Stimulated activated CD4-positive, alpha-beta T cell treated with anti-CD3 and anti-CD28 coated beads, Interleukin-2, amount 100 ng/mL, for 24 hours (primary cell): ENCODE measurements at regions not wholly inside any gene's neighbourhood (a gene's known extent, or its start where the extent isn't known, plus 50 kb on each side); places are given as distances from the start of the nearest gene placed in this dataset.
"Not testable (repeated sequence)": the region's sequence is repeated elsewhere in the genome, so short reads cannot be mapped to it uniquely, and the experiment has no call there.

Experiments
- DNase-seq, 2 donors: peaks; one replicate each; pipeline ENCODE4 v3.0.0-alpha.2; 2020

DNA sequence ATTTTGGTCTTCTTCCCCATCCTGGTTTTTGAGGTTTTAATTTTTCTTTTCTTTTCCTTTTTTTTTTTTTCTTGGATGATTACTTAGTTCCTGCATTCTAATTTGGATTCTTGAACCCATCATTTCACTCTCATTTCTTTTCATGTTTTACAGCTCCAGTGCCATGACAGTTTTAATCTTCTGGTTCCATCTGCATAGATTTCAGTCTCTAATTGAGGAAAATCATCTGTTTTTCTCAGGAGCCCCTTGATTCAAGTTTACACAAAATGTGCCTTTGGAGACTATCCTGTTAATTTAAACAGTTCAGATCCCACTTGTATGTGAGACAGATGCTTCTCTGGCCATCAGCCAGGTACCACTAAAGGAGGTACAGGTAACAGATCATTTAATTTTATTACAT, 379.9 kb downstream of the PIK3C3 start:
- no peak for DNase-seq

DNA sequence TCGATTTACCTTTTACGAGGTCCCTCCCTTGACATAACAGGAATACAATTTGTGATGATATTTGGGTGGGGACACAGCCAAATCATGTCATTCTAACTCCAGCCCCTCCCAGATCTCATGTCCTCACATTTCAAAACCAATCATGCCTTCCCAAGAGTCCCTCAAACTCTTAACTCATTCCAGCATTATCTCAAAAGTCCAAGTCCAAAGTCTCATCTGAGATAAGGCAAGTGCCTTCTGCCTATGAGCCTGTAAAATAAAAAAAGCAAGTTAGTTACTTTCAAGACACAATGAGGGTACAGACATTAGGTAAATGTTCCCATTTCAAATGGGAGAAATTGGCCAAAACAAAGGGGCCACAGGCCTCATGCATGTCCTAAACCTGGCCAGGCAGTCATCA, 381.1 kb downstream of the PIK3C3 start:
- DNase-seq = no peak

DNA sequence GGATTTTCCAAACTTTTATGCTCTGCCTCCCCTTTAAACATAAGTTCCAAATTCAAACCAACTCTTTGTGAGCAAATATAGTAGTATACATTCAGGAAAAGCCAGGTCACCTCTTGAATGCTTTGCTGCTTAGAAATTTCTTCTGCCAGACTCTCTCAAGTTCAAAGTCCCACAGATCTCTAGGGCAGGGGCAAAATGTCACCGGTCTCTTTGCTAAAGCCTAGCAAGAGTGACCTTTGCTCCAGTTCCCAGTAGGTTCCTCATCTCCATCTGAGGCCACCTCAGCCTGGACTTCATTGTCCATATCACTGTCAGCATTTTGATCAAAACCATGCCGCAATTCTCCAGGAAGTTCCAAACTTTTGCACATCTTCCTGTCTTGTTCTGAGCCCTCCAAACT, 382.3 kb downstream of the PIK3C3 start:
- DNase-seq = not testable (repeated sequence)

DNA sequence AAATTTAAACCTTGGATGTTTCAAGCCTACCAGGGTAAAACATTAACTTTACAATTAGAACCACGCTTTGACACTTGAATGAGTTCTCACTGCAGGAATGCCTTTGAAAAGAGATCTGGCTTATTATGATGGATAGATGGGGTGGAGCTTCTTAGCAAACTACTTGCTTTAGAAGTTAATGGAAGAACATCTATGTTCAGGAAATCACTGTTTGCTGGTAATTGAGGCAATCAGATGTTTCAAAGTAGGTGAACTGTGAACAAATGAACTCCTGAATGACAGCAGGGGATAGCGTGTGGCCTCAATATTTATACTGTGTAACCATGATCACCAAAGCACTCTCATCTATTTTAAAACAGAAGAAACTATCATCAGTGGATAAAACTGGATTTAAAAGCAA, 383.6 kb downstream of the PIK3C3 start:
- no peak for DNase-seq

DNA sequence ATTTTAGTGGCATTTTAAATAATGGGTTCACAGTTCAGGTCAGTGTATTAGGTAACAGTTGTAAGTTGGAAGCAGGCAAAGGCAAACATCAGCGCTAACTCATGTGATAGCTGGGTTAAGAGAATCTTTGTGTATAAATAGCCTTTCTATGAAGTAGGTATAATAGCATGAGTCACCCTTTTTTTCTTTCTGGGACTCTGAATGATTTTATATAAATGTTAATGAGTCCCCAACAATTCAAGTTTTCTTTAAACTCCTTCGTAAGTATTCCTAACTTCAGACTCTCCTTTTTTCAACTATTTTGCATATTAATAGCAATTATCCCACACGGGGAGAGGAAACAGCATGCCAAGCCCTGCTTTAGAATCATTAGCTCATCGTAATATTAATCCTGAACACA, 384.3 kb downstream of the PIK3C3 start:
- no peak for DNase-seq

DNA sequence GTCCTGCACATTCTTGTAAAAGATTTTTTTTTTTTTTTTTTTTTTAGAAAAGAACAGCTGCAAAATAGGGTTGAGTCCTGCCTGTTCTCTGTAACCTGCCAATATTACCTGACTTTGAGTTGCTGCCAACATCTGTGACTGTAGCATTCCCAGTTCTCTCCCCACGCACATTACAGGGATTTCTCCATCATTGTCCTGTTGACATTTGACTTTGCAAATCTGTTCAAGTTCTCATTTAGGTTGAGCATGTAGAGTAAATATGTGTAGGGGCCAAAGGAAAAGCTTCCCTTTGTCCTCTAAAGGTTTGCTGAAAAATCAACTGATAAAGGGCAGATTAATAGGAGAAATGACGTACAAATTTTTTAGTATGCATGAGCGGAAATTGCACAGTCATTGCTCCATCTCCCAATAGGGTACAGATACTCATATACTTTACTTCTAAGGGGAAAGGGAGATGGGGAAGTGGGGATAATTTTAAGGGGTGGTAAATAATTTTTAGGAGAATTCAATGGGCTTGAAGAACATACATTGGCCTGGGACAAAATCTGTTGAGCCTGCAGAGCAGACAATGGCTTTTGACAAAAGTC, 385.5 kb downstream of the PIK3C3 start:
- DNase-seq = no peak

DNA sequence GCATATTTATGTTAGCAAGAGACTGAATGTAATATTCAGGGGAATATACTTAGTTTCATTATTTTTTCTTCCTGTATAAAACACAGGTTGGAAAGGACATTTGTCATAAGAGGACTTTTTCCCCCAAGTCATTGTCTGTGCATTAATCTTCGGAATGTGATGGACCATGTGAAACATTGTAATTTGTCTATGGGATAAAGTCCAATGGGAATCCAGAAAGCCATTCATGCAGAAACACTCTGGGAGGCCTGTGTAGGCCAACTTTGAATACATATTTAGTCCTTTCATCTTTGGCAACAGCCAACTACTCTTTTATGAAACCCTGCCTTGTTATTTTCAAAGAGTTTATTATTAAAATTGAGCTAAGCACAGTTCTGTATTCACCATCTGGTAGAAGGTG, 386.4 kb downstream of the PIK3C3 start:
- DNase-seq = no peak

DNA sequence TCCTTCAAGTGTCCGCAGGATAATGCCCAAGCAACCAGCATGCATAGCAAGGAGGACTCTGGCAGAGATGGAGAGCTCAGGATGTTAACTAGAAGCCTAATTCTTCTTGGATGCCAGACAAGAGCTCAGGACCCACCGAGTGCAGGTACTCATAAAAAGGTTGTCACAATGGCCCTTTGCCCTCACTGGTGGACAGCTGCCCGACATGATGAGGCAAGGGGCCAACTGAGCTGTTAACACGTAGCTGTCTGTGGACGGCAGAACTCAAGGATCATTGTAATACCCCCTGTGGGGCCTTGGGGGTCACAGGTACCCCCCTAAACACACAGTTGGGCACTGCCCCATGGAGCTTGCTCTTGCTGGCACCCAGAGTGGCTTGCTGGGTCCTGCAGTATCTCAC, 393.7 kb downstream of the PIK3C3 start:
- no peak for DNase-seq

DNA sequence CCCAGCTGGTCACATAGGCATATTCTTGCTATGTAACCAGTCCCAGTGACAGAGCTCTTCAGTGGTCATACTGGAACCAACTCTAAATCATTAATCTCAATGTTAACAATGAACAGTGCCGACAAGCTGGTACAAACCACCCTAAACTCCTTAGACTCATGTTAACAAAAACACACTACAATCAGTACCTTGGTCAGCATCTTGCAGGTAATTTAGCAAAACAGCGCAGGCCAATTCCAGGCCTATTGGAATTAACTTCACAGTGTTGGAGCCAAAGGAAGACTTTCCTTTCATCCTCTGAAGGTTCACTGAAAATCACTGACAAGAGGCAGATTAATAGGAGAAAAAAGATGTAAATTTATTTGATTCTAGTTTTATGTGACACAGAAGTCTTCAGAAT, 396.4 kb downstream of the PIK3C3 start:
- no peak for DNase-seq

DNA sequence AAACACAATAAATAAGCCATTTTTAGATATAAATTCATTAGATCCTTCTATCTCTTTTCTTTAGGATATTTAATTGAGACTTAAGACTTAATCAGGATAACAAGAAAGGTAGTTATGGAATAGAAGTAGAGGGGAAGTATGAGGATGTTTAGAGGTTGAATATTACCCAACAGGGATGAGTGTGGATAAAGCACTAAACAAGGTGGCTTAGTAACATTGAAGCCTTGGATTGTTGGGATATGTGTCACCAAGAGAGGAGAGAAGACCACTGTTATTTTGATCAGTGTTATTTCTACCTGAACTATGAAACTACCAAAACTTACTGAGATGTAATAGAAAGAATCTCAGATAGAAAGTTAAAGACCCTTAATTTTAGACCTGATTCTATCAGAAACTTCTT, 405.7 kb downstream of the PIK3C3 start:
- DNase-seq = no peak

DNA sequence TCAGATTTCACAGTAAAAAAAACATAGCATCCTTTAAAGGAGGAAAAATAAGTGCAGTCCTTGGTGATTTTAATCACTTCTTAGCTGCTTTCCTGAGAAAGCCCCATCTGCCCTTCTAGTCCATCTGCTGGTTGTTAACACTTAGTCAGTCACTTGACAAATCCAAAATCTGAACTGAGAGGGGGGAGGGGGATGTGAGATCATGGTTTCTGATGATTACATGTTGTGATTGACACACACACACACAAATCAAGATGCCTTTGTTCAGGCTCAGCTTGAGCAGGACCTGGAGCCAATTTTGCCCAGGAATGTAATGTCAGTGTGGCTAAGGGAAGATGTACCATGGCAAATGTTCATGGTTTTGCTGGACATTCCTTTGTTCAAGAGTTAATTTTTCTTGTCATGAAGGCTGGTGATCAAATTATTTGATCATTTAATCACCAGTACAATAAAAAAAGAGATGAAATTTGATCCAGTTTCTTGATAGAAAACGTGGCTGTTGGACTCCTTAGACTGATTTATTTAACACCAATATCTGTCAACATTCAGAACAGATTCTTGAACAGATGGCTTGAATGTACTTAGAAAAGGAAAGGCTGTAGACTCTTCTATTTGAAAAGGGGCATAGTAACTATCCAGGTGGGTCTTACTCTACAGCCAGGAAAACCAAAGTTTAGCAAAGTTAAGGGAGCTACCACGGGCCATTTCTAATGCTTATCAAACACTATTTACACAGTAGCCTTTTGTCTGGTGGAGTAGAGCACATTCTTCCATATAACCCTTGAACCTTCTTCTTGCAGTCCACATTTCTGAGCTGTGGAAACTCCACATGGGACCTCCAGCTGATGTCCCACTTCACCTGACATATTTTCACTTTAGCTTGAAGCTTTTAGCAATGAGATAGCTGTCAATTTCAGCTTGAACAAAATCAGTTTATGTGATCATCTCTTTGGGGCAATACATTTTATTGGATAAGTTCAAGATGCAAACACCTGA, 408.7 kb downstream of the PIK3C3 start:
- no peak for DNase-seq

DNA sequence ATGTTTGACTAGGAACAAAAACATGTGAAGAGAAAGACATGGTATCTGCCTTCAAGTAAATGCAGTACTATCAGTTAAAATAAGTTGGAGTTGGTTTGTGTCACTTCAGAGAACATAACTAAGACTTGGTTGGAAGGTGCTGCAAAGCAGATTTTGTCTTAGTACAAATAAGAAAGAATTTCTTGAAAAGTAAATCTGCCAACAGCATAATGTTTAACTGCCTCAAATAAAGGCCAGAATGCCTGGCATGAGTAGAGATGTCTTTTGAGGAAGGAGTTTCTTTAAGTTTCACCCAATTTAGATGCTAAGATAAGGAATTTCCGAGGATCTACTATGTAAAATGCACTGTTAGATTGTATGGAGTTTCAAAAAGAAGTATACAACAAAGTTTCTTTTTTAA, 409.7 kb downstream of the PIK3C3 start:
- no peak for DNase-seq

DNA sequence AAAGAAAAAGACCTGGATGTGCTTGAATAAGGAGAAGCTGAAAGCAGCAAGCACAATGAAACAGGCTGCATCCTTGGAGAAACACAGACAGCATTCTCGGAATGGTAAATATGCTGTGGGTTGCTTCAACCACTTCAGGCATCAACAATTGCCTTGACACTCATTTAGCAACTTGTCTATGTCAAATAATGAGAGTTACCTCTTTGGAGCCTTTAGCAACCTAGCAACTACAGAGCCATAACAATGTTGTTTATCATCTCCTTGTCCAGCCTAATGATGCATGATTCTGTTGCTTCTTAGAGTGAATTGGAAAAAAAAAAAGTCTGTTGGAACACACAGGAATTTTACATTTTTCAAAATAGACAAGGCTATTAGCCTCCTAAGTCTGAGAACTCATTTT, 410.6 kb downstream of the PIK3C3 start:
- no peak for DNase-seq

DNA sequence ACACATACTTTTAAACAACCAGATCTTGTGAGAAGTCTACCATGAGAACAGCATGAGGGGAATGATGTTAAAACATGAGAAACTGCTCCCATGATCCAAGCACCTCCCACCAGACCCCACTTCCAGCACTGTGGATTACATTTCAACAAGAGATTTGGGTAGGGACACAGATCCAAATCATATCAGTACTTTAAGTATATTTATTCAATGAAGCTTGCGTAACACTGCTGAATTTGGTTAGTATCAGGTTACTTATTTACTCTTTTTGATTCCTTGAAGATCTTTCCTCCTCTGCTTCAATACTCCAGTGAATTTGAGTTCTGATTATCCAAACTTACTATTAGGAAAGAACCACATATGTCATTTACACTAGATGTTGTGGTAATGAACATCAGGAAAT, 418.6 kb downstream of the PIK3C3 start:
- DNase-seq = no peak

DNA sequence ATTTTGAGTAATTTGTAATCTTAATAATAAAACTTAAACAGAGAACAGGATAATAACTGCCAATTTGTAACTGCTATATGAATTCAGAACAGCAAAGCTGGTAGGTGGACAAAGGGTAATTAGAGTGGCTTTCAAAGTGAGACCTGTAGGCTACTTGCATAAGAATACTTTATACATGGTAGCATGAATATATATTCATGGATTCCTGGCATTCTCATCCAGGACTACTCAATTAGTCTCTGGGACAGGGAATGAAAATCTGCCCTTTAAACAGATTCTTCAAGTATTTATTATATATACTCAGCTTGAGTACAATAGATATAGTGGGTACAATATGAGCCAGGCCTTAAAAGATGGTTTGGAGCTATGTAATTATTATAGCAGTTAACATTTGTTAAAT, 419.9 kb downstream of the PIK3C3 start:
- no peak for DNase-seq

DNA sequence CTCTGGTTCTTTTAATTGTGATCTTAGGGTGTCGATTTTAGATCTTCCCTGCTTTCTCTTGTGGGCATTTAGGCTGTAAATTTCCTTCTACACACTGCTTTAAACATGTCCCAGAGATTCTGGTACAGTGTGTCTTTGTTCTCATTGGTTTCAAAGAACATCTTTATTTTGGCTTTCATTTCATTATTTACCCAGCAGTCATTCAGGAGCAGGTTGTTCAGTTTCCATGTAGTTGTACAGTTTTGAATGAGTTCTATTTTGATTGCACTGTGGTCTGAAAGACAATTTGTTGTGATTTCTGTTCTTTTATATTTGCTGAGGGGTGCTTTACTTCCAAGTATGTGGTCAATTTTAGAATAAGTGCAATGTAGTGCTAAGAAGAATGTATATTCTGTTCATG, 423.8 kb downstream of the PIK3C3 start:
- not testable (repeated sequence) for DNase-seq

DNA sequence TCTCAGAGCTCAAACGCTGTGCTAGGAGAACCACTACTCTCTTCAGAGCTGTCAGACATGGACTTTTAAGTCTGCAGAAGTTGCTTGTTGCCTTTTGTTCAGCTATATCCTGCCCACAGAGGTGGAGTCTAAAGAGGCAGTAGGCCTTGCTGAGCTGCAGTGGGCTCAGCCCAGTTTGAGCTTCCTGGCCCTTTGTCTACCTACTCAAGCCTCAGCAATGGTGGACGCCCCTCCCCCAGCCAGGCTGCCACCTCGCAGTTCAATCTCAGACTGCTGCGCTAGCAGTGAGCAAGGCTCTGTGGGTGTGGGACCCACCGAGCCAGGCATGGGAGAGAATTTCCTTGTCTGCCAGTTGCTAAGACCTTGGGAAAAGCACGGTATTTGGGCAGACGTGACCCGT, 426.2 kb downstream of the PIK3C3 start:
- DNase-seq = not testable (repeated sequence)

DNA sequence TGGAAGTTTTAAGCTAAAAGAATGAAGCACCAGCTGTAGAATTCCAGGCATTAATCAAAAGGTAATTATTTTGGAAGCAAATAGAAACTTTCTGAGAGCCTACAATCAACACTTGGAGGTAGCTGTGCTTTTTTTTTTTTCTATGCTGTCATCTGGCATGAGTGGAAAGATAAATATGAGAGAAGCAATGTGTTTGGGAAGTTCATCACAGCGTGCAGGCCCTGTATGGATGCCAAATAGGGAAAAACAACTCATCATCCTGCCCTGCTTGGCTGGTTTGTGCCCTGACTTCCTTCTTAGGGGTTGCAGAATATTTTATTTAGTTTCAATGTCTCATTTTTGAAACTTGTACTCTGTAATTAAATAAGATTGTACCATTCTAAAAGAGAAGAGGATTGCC, 437.4 kb downstream of the PIK3C3 start:
- no peak for DNase-seq

DNA sequence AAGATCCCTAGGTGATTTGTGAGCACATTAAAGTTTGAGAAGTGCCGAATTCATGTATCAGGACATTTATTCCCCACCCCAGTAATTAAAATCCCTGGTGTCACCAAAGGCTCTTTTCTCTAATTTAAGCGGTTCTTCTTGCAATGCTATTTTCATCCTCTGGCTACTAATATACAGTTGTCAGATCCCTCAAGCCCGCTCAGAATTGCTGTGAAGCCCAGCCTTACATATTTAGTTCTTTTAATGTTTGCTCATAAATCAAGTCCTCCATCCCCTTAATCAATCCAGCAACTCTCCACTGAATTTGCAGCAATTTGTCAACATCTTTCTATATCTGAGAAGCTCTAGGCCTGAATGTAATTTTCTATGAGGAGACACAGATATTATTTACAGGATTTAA, 437.9 kb downstream of the PIK3C3 start:
- no peak for DNase-seq

DNA sequence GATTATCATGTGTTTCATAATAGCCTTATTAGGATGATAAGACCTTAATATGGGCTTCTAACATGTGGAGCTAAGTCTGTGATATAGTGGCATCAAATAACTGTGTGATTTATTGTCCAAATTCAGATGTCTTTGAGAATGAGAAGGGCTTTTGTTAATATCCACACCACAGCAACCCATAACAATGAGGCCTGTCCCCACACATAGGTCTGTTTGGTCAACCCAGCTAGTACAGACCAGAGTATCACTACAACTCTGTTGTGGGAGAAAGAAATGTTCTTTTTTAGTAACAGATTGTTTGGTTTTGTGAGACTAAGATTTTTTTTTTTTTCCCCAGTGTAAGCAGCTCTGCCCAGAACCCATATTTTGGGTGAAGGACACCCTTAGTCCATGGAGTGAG, 439.2 kb downstream of the PIK3C3 start:
- no peak for DNase-seq

DNA sequence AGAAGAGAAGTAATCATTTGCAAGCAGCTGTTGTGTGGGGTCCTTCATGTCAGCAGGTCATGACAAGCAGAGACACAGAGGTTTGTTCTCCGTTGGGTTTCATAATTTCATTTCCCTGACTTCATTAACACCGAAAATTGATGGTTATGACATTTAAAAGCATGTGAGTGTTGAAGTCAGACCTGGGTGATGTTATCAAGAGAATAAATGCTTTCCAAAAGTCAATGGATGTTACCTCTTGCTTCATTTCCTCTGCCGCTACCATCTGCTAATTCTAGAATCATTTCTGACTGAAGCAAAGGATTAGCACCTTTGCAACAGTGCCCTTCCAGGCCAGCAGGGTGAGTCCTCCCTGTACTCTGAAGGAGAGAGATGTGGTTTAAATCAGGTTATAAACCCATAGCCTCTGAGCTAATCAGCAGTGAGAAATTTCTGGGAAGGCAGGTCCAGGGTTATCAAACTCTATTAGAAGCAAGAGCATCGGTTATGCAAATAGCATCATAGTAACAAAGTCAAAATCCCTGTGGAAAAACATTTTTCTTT, 446.2 kb downstream of the PIK3C3 start:
- no peak for DNase-seq

DNA sequence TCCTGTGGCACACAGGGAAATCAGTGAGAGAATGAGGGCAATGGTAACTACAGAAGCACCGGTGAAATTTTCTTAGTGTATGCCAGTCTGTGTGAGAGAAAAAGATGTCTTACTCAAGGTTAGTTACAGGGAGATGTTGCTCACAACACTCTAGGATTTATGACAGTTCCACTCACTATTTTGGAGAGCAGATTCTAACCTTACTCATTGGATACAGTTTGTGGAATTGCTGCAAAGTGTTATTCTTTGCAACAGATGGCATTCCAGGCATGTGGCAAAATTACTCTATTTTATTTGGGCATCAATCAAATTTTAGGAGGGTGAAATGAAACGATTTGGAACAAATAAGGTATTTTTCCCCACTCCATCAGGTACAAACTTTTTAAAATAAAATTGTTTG, 449.1 kb downstream of the PIK3C3 start:
- no peak for DNase-seq

DNA sequence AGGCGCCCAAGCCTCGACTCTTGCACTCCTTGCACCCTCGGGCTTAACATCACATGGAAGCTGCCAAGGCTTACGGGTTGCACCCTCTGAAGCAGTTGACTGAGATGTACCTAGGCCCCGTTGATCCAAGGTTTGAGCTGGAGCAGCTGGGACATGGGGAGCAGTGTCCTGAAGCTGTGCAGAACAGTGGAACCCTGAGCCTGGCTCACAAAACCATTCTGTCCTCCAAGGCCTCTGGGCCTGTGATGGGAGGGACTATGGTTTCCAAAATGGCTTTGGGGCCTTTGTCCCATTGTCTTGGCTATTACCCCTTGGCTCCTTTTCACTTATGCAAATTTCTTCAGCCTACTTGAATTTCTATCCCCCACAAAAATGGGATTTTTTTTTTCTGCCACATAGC, 454.0 kb downstream of the PIK3C3 start:
- DNase-seq = no peak

DNA sequence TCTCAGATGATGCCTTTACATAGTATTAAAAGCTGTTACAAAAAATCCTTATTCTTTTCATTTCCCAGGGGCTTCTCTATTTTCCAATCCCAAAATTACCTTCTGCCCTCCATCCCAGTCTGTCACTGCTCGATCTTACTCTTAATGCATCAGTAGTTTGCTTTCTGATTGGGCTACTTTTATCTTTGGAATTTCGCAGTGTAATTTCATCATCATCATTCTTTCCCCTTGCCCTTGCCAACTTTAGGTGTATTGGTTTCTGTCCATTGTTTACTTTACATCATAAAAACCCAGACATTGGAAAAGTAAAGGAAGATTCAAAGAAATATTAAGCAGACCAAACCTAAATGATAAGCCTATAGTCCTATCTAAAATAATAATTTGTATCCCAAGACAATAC, 457.2 kb downstream of the PIK3C3 start:
- no peak for DNase-seq
